A549 (cell line): ENCODE measurements at regions not wholly inside any gene's neighbourhood (a gene's known extent, or its start where the extent isn't known, plus 50 kb on each side); places are given as distances from the start of the nearest gene placed in this dataset.
A peak's percentile ranks its signal among the peaks of the same experiment; 100 is the strongest.

Source experiments
- CEBPB ChIP-seq, 2 experiments: fragments of >200 bp in 1 of 2; sonication (Bioruptor Twin) in 1 of 2; formaldehyde crosslinking in 1 of 2; IDR thresholded peaks; 2 replicates each; pipeline ENCODE4 v1.6.1; 2012 to 2016
- HOXA7 ChIP-seq: fragments of 250-450 bp; sonication (Bioruptor Pico); IDR thresholded peaks from 2 replicates; pipeline ENCODE4 v1.5.0; 2020; ENCODE audit warnings: mild to moderate bottlenecking, moderate library complexity
- MAFK ChIP-seq: fragments of 450-650 bp; IDR thresholded peaks from 2 replicates; pipeline ENCODE4 v1.6.1; 2014; ENCODE audit not compliant: partially characterized antibody
- MAZ ChIP-seq: fragments of 150-350 bp; IDR thresholded peaks from 2 replicates; pipeline ENCODE4 v1.6.1; 2014; ENCODE audit warnings: antibody characterized with exemption, low read depth, low read length, borderline replicate concordance
- MYC ChIP-seq: IDR thresholded peaks from 2 replicates; pipeline ENCODE4 v1.6.1; 2012; ENCODE audit warnings: mild to moderate bottlenecking, inconsistent platforms, low read length, improper control_type of control experiment, borderline replicate concordance
- PHF8 ChIP-seq: fragments of 200-600 bp; sonication (generic); IDR thresholded peaks from 2 replicates; pipeline ENCODE4 v1.6.1; 2016; ENCODE audit warnings: low read depth, mild to moderate bottlenecking, antibody characterized with exemption, moderate library complexity, borderline replicate concordance
- POLR2A ChIP-seq: IDR thresholded peaks from 2 replicates; pipeline ENCODE4 v1.6.1; 2012; ENCODE audit warnings: mild to moderate bottlenecking, low read length
- TP53 ChIP-seq: fragments of 250-450 bp; sonication (Bioruptor Pico); IDR thresholded peaks from 2 replicates; pipeline ENCODE4 v1.5.0; 2021; ENCODE audit warnings: mild to moderate bottlenecking, moderate library complexity
- ZFP36 ChIP-seq: fragments of 450-650 bp; IDR thresholded peaks from 2 replicates; pipeline ENCODE4 v1.6.1; 2014; ENCODE audit warnings: borderline replicate concordance; ENCODE audit not compliant: partially characterized antibody
- TF ChIP-seq, protein P1 (sequence below): fragments of 450-650 bp; IDR thresholded peaks from 2 replicates; pipeline ENCODE4 v1.6.1; 2014; ENCODE audit warnings: antibody characterized with exemption
- TF ChIP-seq, protein P2 (sequence below): fragments of >200 bp; sonication (Bioruptor Twin); formaldehyde crosslinking; IDR thresholded peaks from 3 replicates; pipeline ENCODE4 v1.5.1; 2016
- TF ChIP-seq, protein P3 (sequence below): IDR thresholded peaks from 2 replicates; pipeline ENCODE4 v1.6.1; 2012
- TF ChIP-seq, protein P4 (sequence below): fragments of 250-450 bp; sonication (Bioruptor Pico); IDR thresholded peaks from 2 replicates; pipeline ENCODE4 v1.5.0; 2020; ENCODE audit warnings: low read depth, mild to moderate bottlenecking, moderate library complexity
- TF ChIP-seq, protein P5 (sequence below): fragments of >200 bp; sonication (Bioruptor Twin); formaldehyde crosslinking; IDR thresholded peaks from 2 replicates; pipeline ENCODE4 v1.6.1; 2016

DNA sequence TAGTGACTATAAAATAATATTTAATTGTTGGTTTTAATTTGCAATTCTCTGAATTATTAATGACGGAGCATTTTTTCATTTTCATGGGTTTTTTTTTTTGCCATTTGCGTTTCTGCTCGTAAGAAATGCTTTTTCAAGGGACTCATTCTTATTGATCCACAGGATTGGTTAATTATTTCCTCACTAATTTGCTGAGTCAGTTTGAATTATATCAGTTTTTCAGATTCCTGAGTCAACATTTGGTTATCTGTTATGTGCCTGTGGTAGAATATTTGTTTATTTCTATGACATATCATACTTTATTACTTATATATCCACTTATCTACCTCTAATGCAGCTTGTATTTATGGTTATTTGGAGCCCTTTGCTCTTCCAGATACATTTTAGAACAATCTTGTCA is 257.0 kb upstream of the BTBD3 start:
- TF ChIP-seq CEBPB (IDR thresholded peaks at IDR 0.05) (no peak), POLR2A (no peak), MAFK (peak; percentile 86), HOXA7 (CRISPR knock-in tag) (no peak), ZFP36 (no peak), MAZ (no peak), TP53 (CRISPR knock-in tag) (no peak), PHF8 (no peak), MYC (no peak)
- TF ChIP-seq, protein P1, sequence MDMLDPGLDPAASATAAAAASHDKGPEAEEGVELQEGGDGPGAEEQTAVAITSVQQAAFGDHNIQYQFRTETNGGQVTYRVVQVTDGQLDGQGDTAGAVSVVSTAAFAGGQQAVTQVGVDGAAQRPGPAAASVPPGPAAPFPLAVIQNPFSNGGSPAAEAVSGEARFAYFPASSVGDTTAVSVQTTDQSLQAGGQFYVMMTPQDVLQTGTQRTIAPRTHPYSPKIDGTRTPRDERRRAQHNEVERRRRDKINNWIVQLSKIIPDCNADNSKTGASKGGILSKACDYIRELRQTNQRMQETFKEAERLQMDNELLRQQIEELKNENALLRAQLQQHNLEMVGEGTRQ: no peak
- TF ChIP-seq, protein P2, sequence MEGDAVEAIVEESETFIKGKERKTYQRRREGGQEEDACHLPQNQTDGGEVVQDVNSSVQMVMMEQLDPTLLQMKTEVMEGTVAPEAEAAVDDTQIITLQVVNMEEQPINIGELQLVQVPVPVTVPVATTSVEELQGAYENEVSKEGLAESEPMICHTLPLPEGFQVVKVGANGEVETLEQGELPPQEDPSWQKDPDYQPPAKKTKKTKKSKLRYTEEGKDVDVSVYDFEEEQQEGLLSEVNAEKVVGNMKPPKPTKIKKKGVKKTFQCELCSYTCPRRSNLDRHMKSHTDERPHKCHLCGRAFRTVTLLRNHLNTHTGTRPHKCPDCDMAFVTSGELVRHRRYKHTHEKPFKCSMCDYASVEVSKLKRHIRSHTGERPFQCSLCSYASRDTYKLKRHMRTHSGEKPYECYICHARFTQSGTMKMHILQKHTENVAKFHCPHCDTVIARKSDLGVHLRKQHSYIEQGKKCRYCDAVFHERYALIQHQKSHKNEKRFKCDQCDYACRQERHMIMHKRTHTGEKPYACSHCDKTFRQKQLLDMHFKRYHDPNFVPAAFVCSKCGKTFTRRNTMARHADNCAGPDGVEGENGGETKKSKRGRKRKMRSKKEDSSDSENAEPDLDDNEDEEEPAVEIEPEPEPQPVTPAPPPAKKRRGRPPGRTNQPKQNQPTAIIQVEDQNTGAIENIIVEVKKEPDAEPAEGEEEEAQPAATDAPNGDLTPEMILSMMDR: no peak
- TF ChIP-seq, protein P3, sequence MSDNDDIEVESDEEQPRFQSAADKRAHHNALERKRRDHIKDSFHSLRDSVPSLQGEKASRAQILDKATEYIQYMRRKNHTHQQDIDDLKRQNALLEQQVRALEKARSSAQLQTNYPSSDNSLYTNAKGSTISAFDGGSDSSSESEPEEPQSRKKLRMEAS: no peak
- TF ChIP-seq, protein P4, sequence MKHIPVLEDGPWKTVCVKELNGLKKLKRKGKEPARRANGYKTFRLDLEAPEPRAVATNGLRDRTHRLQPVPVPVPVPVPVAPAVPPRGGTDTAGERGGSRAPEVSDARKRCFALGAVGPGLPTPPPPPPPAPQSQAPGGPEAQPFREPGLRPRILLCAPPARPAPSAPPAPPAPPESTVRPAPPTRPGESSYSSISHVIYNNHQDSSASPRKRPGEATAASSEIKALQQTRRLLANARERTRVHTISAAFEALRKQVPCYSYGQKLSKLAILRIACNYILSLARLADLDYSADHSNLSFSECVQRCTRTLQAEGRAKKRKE (CRISPR knock-in tag): no peak
- TF ChIP-seq, protein P5, sequence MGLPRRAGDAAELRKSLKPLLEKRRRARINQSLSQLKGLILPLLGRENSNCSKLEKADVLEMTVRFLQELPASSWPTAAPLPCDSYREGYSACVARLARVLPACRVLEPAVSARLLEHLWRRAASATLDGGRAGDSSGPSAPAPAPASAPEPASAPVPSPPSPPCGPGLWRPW: no peak
